ENCODE measurements at regions not wholly inside any gene's neighbourhood (a gene's known extent, or its start where the extent isn't known, plus 50 kb on each side); places are given as distances from the start of the nearest gene placed in this dataset.

GRCh38 chr5:173740400-173740799, 124.0 kb upstream of the BOD1 start:
- WGBS, 2 donors: 94 to 99% methylated on average over 9 to 10 of the region's 10 CpGs
- DNase-seq (no peak), ATAC-seq (ENCODE audit: low FRiP score in 2 of 2) (no peak)

GRCh38 chr5:173741087-173741486, 124.6 kb upstream of the BOD1 start:
- ATAC-seq (ENCODE audit: low FRiP score in 2 of 2) (no peak), DNase-seq (no peak)
- Histone ChIP-seq H3K9me3 (no peaks in the 10 kb centered on the region), H3K27me3 (no peaks in the 10 kb centered on the region), H3K4me1 (peaks cover 0 to 7% (median 3%) of the 10 kb centered on the region in 4 donors), H3K27ac (no peak overlapping the region), H3K4me3 (no peak overlapping the region), H3K36me3 (no peaks in the 10 kb centered on the region)
- WGBS, 2 donors: 74 to 93% methylated on average over 8 of the region's 8 CpGs
- TF ChIP-seq POLR2AphosphoS5 (IDR thresholded peaks at IDR 0.05) (no peak), POLR2A (IDR thresholded peaks at IDR 0.05) (no peak), EP300 (IDR thresholded peaks at IDR 0.05) (no peak)
- TF ChIP-seq, protein P1, sequence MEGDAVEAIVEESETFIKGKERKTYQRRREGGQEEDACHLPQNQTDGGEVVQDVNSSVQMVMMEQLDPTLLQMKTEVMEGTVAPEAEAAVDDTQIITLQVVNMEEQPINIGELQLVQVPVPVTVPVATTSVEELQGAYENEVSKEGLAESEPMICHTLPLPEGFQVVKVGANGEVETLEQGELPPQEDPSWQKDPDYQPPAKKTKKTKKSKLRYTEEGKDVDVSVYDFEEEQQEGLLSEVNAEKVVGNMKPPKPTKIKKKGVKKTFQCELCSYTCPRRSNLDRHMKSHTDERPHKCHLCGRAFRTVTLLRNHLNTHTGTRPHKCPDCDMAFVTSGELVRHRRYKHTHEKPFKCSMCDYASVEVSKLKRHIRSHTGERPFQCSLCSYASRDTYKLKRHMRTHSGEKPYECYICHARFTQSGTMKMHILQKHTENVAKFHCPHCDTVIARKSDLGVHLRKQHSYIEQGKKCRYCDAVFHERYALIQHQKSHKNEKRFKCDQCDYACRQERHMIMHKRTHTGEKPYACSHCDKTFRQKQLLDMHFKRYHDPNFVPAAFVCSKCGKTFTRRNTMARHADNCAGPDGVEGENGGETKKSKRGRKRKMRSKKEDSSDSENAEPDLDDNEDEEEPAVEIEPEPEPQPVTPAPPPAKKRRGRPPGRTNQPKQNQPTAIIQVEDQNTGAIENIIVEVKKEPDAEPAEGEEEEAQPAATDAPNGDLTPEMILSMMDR (IDR thresholded peaks at IDR 0.05): no peak

More at GRCh38 chr5:173740400-173740799, 124.0 kb upstream of the BOD1 start:
- Histone ChIP-seq H3K36me3 (no peaks in the 10 kb centered on the region), H3K27ac (no peak overlapping the region), H3K27me3 (no peaks in the 10 kb centered on the region), H3K4me1 (peaks cover 0 to 7% (median 3%) of the 10 kb centered on the region in 4 donors), H3K9me3 (no peaks in the 10 kb centered on the region), H3K4me3 (no peak overlapping the region)
- TF ChIP-seq POLR2A (IDR thresholded peaks at IDR 0.05) (no peak), POLR2AphosphoS5 (IDR thresholded peaks at IDR 0.05) (no peak), EP300 (IDR thresholded peaks at IDR 0.05) (no peak)
- TF ChIP-seq, protein P1 (IDR thresholded peaks at IDR 0.05): no peak

DNA sequence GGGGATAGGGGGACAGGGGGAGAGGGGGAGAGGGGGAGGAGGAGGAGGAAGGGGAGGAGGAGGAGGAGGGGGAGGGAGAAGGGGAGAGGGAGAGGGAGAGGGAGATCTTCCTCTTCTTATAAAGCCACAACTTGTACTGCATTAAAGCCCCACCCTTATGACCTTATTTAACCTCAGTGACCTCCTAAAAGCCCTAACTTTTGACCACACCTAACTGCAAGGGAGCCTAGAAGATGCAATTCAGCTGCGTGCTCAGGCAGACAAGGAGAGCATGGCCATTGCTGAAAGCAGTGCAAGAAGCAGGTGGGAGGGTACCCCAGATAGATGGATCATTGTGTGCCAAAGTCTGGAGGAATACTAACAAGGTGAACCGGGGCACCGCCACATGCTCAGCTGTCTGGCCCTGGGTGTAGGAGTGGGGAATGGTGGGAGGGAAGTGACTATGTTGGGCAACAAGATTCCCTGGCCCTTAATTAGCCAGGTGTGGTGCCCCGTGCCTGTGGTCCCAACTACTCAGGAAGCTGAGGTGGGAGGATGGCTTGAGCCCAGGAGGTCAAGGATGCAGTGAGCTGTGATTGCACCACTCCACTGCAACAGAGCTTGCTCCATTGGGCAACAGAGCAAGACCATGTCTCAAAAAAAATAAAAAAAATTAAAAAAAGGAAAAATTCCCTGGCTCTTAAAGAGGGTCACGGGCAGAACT, 125.4 kb upstream of the BOD1 start:
- DNase-seq (peak in 1 of 2 donors; percentile 86), ATAC-seq (ENCODE audit: low FRiP score in 2 of 2) (peak in 1 of 2 donors; percentile 20)
- no peak overlapping the region for H3K27ac ChIP-seq
- H3K9me3 ChIP-seq: no peaks in the 10 kb centered on the region
- H3K4me3 ChIP-seq: no peak overlapping the region
- H3K27me3 ChIP-seq: no peaks in the 10 kb centered on the region
- no peaks in the 10 kb centered on the region for H3K36me3 ChIP-seq
- peak in 1 of 4 donors; percentile 8 for TF ChIP-seq EP300 (IDR thresholded peaks at IDR 0.05)
- TF ChIP-seq, protein P1 (IDR thresholded peaks at IDR 0.05): no peak
- WGBS, 2 donors: 63 to 86% methylated on average over 5 of the region's 5 CpGs
- H3K4me1 ChIP-seq: peaks cover 0 to 7% (median 3%) of the 10 kb centered on the region in 4 donors

DNA sequence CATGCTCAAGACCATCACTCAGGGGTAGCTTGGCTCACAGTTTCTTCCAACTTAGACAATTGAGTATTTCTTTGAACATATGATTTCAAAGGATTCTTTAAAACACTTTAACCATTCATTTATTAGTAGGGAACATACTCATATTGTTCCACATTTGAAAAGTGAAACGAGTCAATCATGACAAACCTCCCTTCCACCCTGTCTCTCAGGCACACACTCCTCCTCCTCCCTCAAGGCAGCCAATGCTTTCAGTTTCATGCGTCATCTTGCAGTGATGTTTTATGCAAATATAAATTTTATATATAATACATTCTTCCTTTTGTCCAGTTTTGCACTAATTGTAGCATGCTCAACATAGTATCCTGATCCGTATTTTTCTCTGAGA, 126.0 kb upstream of the BOD1 start:
- 75 to 79% methylated on average over 3 of the region's 3 CpGs for WGBS, 2 donors
- H3K4me1 ChIP-seq: peaks cover 0 to 7% (median 3%) of the 10 kb centered on the region in 4 donors
- DNase-seq (no peak), ATAC-seq (ENCODE audit: low FRiP score in 2 of 2) (no peak)
- no peak overlapping the region for H3K4me3 ChIP-seq
- H3K36me3 ChIP-seq: no peaks in the 10 kb centered on the region
- H3K27me3 ChIP-seq: no peaks in the 10 kb centered on the region
- H3K9me3 ChIP-seq: no peaks in the 10 kb centered on the region
- H3K27ac ChIP-seq: no peak overlapping the region
- TF ChIP-seq EP300 (IDR thresholded peaks at IDR 0.05): no peak
- TF ChIP-seq, protein P1 (IDR thresholded peaks at IDR 0.05): no peak
- no peak for TF ChIP-seq POLR2AphosphoS5 (IDR thresholded peaks at IDR 0.05)
- no peak for TF ChIP-seq POLR2A (IDR thresholded peaks at IDR 0.05)

Measured in upper lobe of left lung (tissue), 6 donors.